A673 (cell line): ENCODE measurements at regions not wholly inside any gene's neighbourhood (a gene's known extent, or its start where the extent isn't known, plus 50 kb on each side); places are given as distances from the start of the nearest gene placed in this dataset.
"Not testable (repeated sequence)": the region's sequence is repeated elsewhere in the genome, so short reads cannot be mapped to it uniquely, and the experiment has no call there.

ENCODE experiments used
- BruUV-seq: library from RNA; stranded (reverse); fragments of 400-500 nt; replicated peaks from 2 replicates; lab custom pipeline; 2021; lab: Mats Ljungman, UMichigan
- CTCF ChIA-PET: fragments of 300-600 bp; sonication (Branson Sonifier 250); formaldehyde crosslinking; loops from one replicate; lab custom pipeline; 2022; ENCODE audit warnings: antibody characterized with exemption; lab: Charles Lee
- POLR2A ChIA-PET: fragments of 300-600 bp; sonication (Branson Sonifier 250); formaldehyde crosslinking; loops from one replicate; lab custom pipeline; 2022; ENCODE audit warnings: antibody characterized with exemption; ENCODE audit not compliant: low non-redundant PET; lab: Charles Lee
- DNase-seq: peaks from one replicate; pipeline ENCODE4 v3.0.0-alpha.2; 2015; ENCODE audit warnings: low spot score
- H3K27ac ChIP-seq: fragments of 200-600 bp; sonication (generic); 2 replicates; pipeline ENCODE4 v1.5.1; 2016; ENCODE audit warnings: mixed run types, low read depth, mild to moderate bottlenecking, mixed read lengths, antibody characterized with exemption, low read length; ENCODE audit not compliant: poor library complexity, severe bottlenecking
- H3K27me3 ChIP-seq: fragments of 200-600 bp; sonication (generic); replicated peaks from 2 replicates; pipeline ENCODE4 v1.6.1; 2017; ENCODE audit warnings: mixed run types, low read depth, mild to moderate bottlenecking, mixed read lengths, antibody characterized with exemption, low read length; ENCODE audit not compliant: insufficient read depth, poor library complexity
- H3K36me3 ChIP-seq: fragments of 200-600 bp; sonication (generic); 2 replicates; pipeline ENCODE4 v1.6.1; 2016; ENCODE audit warnings: mixed run types, mild to moderate bottlenecking, mixed read lengths, antibody characterized with exemption, low read length; ENCODE audit not compliant: insufficient read depth, poor library complexity, severe bottlenecking
- H3K4me1 ChIP-seq: fragments of 200-600 bp; sonication (generic); 2 replicates; pipeline ENCODE4 v1.6.1; 2017; ENCODE audit warnings: mixed run types, mild to moderate bottlenecking, mixed read lengths, antibody characterized with exemption, low read length; ENCODE audit not compliant: insufficient read depth, poor library complexity, severe bottlenecking
- H3K4me3 ChIP-seq: fragments of 200-600 bp; sonication (generic); 2 replicates; pipeline ENCODE4 v1.5.1; 2016; ENCODE audit warnings: low read depth, mixed run types, mild to moderate bottlenecking, mixed read lengths, low read length; ENCODE audit not compliant: poor library complexity, severe bottlenecking
- H3K9me3 ChIP-seq: fragments of 200-600 bp; sonication (generic); 2 replicates; pipeline ENCODE4 v1.6.1; 2016; ENCODE audit warnings: mixed run types, low read depth, mild to moderate bottlenecking, mixed read lengths, antibody characterized with exemption, low read length; ENCODE audit not compliant: poor library complexity, severe bottlenecking
- EZH2 ChIP-seq: fragments of 200-600 bp; sonication (generic); IDR thresholded peaks from 2 replicates; pipeline ENCODE4 v1.6.1; 2017; ENCODE audit warnings: borderline replicate concordance, low read depth, mild to moderate bottlenecking, mixed read lengths, antibody characterized with exemption, low read length; ENCODE audit not compliant: poor library complexity, severe bottlenecking
- intact Hi-C: fragments of 100-400 bp; cut with micrococcal nuclease; formaldehyde crosslinking; loops from one replicate; pipeline ENCODE4 v1.10.0; 2022; ENCODE audit not compliant: unreplicated experiment
- TF ChIP-seq, protein P1 (sequence below): fragments of 300-800, 200-600 bp; sonication (generic); conservative IDR thresholded peaks from 2 replicates; pipeline ENCODE4 v1.5.1; 2017; ENCODE audit warnings: low read depth, mild to moderate bottlenecking, antibody characterized with exemption, low read length, moderate library complexity, mixed read lengths

DNA sequence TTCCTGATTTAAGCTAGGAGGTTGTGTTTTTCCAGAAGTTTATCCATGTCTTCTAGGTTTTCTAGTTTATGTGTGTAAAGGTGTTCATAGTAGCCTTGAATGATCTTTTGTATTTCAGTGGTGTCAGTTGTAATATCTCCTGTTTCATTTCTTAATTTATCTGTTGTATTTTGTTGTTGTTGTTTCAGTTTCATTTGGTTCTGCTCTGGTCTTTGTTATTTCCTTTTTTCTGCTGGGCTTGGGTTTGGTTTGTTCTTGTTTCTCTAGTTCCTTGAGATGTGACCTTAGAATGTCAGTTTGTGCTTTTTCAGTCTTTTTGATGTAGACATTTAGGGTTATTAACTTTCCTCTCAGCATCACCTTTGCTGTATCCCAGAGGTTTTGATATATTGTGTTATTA is 62.8 kb downstream of the SCP2D1 start:
- intact Hi-C loops, H3K4me3 ChIP-seq, H3K9me3 ChIP-seq, H3K27ac ChIP-seq, DNase-seq, CTCF ChIA-PET, H3K4me1 ChIP-seq, H3K36me3 ChIP-seq, BruUV-seq, H3K27me3 ChIP-seq, POLR2A ChIA-PET: not testable (repeated sequence)

DNA sequence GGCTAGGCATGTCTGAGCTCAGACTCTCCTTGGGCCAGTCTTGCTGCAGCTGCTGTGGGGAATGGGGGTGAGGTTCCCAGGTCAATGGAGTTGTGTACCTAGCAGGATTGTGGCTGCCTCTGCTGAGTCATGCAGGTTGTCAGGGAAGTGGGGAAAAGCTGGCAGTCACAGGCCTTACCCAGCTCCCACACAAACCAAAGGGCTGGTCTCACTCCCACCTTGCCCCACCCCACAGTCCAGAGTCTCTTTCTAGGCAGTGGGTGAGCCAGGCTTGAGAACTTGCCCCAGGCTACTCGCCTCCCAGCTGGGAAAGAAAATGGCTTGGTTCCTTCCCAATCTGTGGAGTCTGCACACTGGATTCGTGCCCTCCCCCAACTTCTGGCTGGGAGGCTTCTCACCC is 65.7 kb downstream of the SCP2D1 start:
- POLR2A ChIA-PET = interaction anchor here (0.6 kb wide), 1 partner anchor 53 kb away, joined by 6 read pairs; no protein-coding TSS in a partner anchor
- CTCF ChIA-PET = no interaction called here

DNA sequence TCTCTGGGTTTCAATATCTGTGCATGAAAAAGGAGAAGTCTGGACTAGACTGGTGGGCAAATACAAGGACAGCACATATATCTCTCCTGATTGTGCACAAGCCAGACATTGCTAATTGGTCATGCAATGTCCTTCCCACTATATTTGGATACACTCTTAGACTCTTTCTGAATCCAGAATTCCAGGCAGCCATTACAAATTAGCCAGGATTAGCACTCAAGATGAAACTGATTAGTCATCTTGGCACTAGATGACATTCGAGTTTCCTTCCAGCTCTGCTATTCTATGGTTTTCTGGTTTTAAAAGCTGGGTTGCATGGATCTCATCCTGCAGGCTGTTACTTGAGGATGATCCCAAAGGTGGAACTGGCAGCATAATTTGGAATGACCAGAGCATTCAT is 73.2 kb downstream of the SCP2D1 start:
- Histone ChIP-seq H3K4me3 (no peak overlapping the region), H3K4me1 (no peaks in the 10 kb centered on the region), H3K27ac (no peak overlapping the region), H3K9me3 (peaks cover 1% of the 10 kb centered on the region), H3K36me3 (no peaks in the 10 kb centered on the region), H3K27me3 (no peaks in the 10 kb centered on the region)
- TF ChIP-seq, protein P1, sequence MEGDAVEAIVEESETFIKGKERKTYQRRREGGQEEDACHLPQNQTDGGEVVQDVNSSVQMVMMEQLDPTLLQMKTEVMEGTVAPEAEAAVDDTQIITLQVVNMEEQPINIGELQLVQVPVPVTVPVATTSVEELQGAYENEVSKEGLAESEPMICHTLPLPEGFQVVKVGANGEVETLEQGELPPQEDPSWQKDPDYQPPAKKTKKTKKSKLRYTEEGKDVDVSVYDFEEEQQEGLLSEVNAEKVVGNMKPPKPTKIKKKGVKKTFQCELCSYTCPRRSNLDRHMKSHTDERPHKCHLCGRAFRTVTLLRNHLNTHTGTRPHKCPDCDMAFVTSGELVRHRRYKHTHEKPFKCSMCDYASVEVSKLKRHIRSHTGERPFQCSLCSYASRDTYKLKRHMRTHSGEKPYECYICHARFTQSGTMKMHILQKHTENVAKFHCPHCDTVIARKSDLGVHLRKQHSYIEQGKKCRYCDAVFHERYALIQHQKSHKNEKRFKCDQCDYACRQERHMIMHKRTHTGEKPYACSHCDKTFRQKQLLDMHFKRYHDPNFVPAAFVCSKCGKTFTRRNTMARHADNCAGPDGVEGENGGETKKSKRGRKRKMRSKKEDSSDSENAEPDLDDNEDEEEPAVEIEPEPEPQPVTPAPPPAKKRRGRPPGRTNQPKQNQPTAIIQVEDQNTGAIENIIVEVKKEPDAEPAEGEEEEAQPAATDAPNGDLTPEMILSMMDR = no peak
- no peak for TF ChIP-seq EZH2
- DNase-seq = no peak
- ChIA-PET POLR2A (no interaction called here), CTCF (no interaction called here)
- BruUV-seq = no TSS peak
- intact Hi-C loops = no loop called here

More for the DNA sequence above, 65.7 kb downstream of the SCP2D1 start:
- H3K27me3 ChIP-seq = peaks cover 4% of the 10 kb centered on the region
- H3K9me3 ChIP-seq = peaks cover 4% of the 10 kb centered on the region
- TF ChIP-seq, protein P1 = no peak
- no peak for TF ChIP-seq EZH2
- no peak overlapping the region for H3K4me3 ChIP-seq
- intact Hi-C loops = no loop called here
- peak; percentile 34 for DNase-seq
- no TSS peak for BruUV-seq
- H3K4me1 ChIP-seq = no peaks in the 10 kb centered on the region
- no peaks in the 10 kb centered on the region for H3K36me3 ChIP-seq
- H3K27ac ChIP-seq = no peak overlapping the region
